ENCODE measurements at regions not wholly inside any gene's neighbourhood (a gene's known extent, or its start where the extent isn't known, plus 50 kb on each side); places are given as distances from the start of the nearest gene placed in this dataset.

GRCh38 chr4:114209584-114209983 lies 230.1 kb upstream of the ARSJ start:
- no peaks in the 10 kb centered on the region for H3K36me3 Mint-ChIP-seq (ENCODE audit: low read depth, unreplicated experiment)
- no peak for TF ChIP-seq CTCF (IDR thresholded peaks at IDR 0.05; ENCODE audit: unreplicated experiment)
- H3K27ac Mint-ChIP-seq (ENCODE audit: unreplicated experiment) = no peak overlapping the region
- no peaks in the 10 kb centered on the region for H3K9me3 Mint-ChIP-seq (ENCODE audit: unreplicated experiment)
- no peak overlapping the region for H3K4me3 Mint-ChIP-seq (ENCODE audit: unreplicated experiment)
- H3K4me1 Mint-ChIP-seq (ENCODE audit: unreplicated experiment) = no peaks in the 10 kb centered on the region
- H3K27me3 Mint-ChIP-seq (ENCODE audit: unreplicated experiment) = peaks cover 1% of the 10 kb centered on the region
- no peak for DNase-seq (ENCODE audit: low spot score)

GRCh38 chr4:114211556-114211955 lies 232.1 kb upstream of the ARSJ start:
- Mint-ChIP-seq H3K27ac (ENCODE audit: unreplicated experiment) (no peak overlapping the region), H3K27me3 (ENCODE audit: unreplicated experiment) (peaks cover 3% of the 10 kb centered on the region)

GRCh38 chr4:114217150-114217817 lies 237.8 kb upstream of the ARSJ start:
- H3K27ac Mint-ChIP-seq (ENCODE audit: unreplicated experiment) = no peak overlapping the region
- no peak for DNase-seq (ENCODE audit: low spot score)
- H3K4me3 Mint-ChIP-seq (ENCODE audit: unreplicated experiment) = no peak overlapping the region
- peaks cover 1% of the 10 kb centered on the region for H3K27me3 Mint-ChIP-seq (ENCODE audit: unreplicated experiment)
- TF ChIP-seq CTCF (IDR thresholded peaks at IDR 0.05; ENCODE audit: unreplicated experiment) = no peak
- no peaks in the 10 kb centered on the region for H3K4me1 Mint-ChIP-seq (ENCODE audit: unreplicated experiment)
- H3K9me3 Mint-ChIP-seq (ENCODE audit: unreplicated experiment) = no peaks in the 10 kb centered on the region
- H3K36me3 Mint-ChIP-seq (ENCODE audit: low read depth, unreplicated experiment) = no peaks in the 10 kb centered on the region

More at GRCh38 chr4:114211556-114211955, 232.1 kb upstream of the ARSJ start:
- H3K4me3 Mint-ChIP-seq (ENCODE audit: unreplicated experiment) = no peak overlapping the region
- DNase-seq (ENCODE audit: low spot score) = no peak
- no peak for TF ChIP-seq CTCF (IDR thresholded peaks at IDR 0.05; ENCODE audit: unreplicated experiment)
- no peaks in the 10 kb centered on the region for H3K4me1 Mint-ChIP-seq (ENCODE audit: unreplicated experiment)
- H3K36me3 Mint-ChIP-seq (ENCODE audit: low read depth, unreplicated experiment) = no peaks in the 10 kb centered on the region
- no peaks in the 10 kb centered on the region for H3K9me3 Mint-ChIP-seq (ENCODE audit: unreplicated experiment)

GRCh38 chr4:114223580-114223979 lies 244.1 kb upstream of the ARSJ start:
- no peak for TF ChIP-seq CTCF (IDR thresholded peaks at IDR 0.05; ENCODE audit: unreplicated experiment)
- H3K27ac Mint-ChIP-seq (ENCODE audit: unreplicated experiment) = no peak overlapping the region
- H3K36me3 Mint-ChIP-seq (ENCODE audit: low read depth, unreplicated experiment) = no peaks in the 10 kb centered on the region
- H3K27me3 Mint-ChIP-seq (ENCODE audit: unreplicated experiment) = no peaks in the 10 kb centered on the region
- H3K9me3 Mint-ChIP-seq (ENCODE audit: unreplicated experiment) = no peaks in the 10 kb centered on the region
- no peaks in the 10 kb centered on the region for H3K4me1 Mint-ChIP-seq (ENCODE audit: unreplicated experiment)
- no peak for DNase-seq (ENCODE audit: low spot score)
- H3K4me3 Mint-ChIP-seq (ENCODE audit: unreplicated experiment) = no peak overlapping the region

GRCh38 chr4:114225436-114225835 lies 246.0 kb upstream of the ARSJ start:
- H3K36me3 Mint-ChIP-seq (ENCODE audit: low read depth, unreplicated experiment) = no peaks in the 10 kb centered on the region
- H3K4me3 Mint-ChIP-seq (ENCODE audit: unreplicated experiment) = no peak overlapping the region
- H3K4me1 Mint-ChIP-seq (ENCODE audit: unreplicated experiment) = no peaks in the 10 kb centered on the region
- TF ChIP-seq CTCF (IDR thresholded peaks at IDR 0.05; ENCODE audit: unreplicated experiment) = no peak
- H3K9me3 Mint-ChIP-seq (ENCODE audit: unreplicated experiment) = no peaks in the 10 kb centered on the region
- no peaks in the 10 kb centered on the region for H3K27me3 Mint-ChIP-seq (ENCODE audit: unreplicated experiment)
- no peak for DNase-seq (ENCODE audit: low spot score)
- H3K27ac Mint-ChIP-seq (ENCODE audit: unreplicated experiment) = no peak overlapping the region
